ENCODE measurements at regions not wholly inside any gene's neighbourhood (a gene's known extent, or its start where the extent isn't known, plus 50 kb on each side); places are given as distances from the start of the nearest gene placed in this dataset.
"Not testable (repeated sequence)": the region's sequence is repeated elsewhere in the genome, so short reads cannot be mapped to it uniquely, and the experiment has no call there.

DNA sequence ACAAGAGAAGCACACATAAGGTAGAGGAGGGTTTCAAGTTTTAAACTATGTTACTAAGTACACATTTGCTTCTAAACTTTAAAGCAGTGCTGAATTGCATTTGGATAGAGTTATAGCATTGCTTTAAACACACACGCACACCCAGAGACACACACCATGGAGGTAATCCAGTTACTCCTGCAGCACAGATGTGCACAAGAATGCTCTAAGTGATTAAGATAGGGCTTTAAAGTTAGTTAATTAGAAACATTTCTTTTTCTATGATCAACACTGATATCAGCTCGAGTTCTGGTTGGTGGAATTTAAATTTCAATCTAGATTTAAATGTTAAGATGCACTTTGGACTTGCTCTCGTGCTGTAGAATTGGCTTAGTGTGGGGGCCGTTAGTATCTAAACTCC, 492.3 kb downstream of the ZEB2 start:
- DNase-seq (ENCODE audit: low read depth in 1 of 2, low spot score in 1 of 2) = no peak

DNA sequence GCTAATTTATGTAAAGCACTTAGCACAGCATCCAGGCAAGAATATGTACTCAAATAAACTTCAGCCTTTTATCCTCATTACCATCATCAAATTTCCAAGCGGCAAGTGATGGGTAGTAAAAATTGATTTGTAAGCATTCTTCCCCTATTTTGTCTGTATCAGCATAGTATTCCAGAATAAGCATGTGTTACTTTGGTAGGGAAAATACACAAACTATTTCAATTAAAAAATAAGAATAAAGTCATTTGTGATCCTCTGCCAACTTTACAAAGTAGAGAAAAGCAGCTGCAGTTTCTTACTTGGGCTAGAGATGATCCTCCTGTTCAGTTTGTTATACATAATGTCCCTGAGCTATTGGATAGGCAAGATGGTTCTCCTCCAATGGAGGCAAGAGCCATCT, 493.2 kb downstream of the ZEB2 start:
- no peak for DNase-seq (ENCODE audit: low read depth in 1 of 2, low spot score in 1 of 2)

DNA sequence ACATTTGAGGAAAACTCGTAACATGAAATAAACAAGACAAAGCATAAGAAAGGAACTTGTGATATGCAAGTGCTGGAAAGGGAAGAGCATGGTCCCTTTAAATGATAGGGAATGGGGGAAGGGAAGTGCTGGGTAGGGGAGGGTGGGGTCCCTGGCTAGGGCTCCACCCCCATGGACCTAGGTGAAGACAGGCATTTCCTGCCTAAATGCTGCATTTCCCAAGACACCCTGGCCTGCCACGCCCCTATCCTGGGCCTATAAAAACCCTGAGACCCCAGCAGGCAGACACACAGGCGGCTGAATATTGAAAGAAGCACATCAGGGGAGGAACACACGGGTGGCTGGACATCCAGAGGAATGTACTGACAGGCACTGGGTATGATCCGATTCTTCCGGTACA, 499.9 kb downstream of the ZEB2 start:
- no peak for DNase-seq (ENCODE audit: low read depth in 1 of 2, low spot score in 1 of 2)

DNA sequence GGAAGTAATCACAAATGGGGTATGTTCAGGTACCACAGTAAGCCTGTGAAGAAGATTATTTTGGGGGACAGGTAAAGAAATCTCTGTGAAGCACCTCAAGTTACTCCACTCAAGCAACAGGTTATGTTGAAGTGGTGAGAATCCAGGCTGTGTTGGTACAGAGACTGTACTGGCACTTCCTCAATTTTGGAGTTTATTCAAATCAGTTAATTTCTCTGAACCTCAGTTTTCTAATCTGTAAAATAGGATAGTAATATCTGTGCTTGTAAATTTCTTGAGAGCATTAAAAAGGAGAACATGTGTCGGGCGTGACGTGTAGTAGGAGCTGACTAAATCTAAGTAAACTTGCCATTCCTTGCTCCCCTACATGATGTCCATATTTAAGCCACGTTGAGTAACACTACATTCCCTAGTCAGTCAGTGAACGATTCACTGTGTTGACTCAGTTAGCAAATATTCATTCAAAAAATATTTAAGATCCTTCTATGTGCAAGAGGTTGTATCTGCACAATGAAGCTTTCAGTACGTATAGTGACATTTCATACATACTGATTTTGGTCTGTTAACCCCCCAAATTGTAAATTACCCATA, 504.2 kb downstream of the ZEB2 start:
- no peak for DNase-seq (ENCODE audit: low read depth in 1 of 2, low spot score in 1 of 2)

DNA sequence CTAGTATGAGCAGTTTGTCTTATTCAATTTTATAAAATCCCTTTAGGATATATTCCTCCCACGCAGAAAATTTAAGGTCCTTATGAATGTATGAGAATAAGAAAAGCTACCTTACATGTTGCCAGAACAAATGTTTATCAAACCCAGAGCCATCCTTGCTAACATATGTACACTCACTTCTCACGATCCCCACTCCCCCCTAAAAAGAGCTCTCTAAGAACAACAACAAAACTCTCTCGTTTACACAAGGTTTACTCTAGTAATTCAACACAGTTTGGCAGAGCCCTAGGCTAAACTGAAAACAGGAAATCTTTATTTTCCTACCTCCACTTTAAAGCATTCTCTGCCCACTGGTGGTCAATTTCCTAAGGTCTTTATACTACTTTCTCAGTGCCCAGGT, 504.9 kb downstream of the ZEB2 start:
- DNase-seq (ENCODE audit: low read depth in 1 of 2, low spot score in 1 of 2) = no peak

DNA sequence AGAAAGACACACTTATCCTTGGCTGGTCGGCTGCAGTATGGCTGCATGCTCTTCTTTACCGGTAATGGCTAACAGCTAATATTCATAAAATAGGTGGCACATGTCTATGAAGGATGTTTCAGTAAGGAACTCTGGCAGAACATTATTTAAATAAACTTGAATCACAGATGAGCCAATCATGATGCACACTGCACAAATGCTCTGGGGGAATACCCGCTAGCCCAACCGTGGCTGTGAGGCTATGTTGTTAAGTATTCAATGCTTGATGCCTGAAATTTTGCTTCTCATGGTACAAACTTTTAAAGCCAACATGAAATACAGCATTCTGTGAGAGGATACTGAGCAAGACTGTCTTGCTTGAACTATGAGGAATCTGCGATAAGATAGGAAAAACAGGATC, 505.8 kb downstream of the ZEB2 start:
- DNase-seq (ENCODE audit: low read depth in 1 of 2, low spot score in 1 of 2) = no peak

DNA sequence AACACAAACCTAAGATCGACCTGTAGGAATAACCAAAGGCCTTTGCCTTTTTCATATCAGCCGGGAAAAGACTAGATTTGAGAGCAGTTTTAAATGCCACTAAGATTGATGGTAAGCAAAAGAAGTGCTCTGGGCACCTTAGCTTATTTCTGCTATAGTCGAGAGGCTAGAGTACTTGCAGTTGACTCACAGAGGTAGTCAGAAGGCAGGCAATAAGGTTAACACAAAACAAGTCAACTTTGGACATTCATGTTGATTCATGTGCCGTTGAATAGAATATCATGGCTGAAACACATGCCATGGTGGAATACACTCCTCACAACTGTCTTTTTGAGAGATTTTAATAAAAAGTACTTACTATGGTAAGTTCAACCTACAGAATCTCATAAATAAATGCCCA, 507.6 kb downstream of the ZEB2 start:
- no peak for DNase-seq (ENCODE audit: low read depth in 1 of 2, low spot score in 1 of 2)

DNA sequence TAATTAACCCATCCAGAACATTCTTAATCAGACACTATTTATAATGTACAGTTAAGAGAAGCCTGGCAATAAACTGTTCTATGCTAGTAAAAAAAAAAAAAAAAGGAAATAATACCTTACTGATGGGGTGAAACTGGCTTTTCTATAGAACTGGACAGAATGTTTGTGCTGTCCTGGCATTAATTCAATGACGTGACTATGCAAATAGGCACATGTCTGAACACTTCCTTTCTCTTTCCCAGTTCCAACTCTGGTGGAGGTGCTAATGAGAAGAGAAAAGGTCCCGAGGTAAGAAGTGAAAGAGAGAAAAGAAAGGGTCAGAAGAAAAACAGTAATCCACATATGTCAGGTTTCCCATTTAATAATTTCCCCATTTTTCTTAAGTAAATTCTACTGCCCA, 508.4 kb downstream of the ZEB2 start:
- DNase-seq (ENCODE audit: low read depth in 1 of 2, low spot score in 1 of 2) = no peak

DNA sequence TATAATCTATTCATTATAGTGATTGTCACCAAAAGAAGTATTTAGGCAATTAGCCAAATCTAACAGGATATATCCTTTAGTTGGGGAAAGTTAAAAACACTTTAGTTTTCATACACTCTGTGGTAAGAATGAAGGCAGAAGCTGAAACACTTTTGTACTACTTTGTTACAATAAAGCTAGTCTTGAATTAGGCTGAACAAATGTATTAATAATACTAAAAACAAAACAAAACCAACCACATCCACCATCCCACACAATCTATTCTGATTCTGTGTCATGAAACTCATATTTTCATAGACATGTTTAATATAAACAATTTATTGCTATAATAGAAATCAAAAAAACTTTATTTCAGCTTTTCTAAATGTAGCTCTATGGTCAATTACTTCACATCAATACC, 508.8 kb downstream of the ZEB2 start:
- DNase-seq (ENCODE audit: low read depth in 1 of 2, low spot score in 1 of 2) = no peak

DNA sequence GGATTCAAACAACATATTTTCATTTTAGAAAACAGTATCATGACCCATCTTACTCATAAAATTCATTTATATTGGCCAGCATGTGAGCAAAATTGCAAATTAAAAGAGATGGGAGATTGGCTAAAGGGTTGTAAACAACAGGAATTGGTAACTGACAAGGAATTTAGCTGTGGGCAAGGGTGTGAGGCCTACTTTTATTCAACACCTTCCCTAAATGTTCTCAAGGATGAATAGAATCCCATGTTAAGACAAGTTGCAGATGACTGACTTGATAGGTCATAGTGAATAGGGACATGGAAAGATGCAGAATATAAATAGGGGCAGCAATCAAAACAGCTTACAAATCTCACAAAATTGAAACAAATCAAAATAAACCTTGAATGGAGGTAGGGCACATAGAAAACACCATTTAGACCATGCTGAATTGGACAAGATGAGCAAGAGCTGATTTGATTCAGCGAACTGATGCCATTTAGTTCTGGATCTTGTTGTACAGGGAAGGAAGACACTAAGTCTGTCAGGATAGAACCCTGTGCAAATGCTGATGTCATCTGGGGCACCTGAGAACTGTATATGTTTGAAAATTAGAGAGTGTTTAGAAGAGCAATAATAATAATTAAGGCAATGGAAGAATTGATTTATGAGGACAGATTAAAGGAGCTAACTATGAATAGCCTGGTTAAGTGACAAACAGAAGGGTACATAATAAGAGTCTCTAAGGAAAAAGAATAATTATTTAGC, 509.7 kb downstream of the ZEB2 start:
- no peak for DNase-seq (ENCODE audit: low read depth in 1 of 2, low spot score in 1 of 2)

DNA sequence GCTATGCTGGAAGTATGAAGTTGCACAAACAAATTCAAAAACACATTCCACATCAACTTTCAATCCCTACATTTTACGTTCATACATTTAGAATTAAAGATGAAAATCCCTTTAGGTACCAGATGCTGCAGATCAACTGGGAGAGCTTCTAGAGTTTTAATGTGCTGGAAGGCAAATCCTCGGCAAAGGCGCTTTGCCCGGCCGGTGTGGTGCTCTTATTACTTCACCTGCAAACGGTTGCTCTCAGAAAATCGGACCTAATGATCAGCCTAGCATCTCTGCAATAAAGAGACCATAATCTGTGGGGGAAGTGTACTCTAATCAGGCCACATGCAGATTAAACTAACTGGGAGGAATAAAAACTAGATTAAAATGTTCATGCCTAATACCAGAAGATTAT, 513.8 kb downstream of the ZEB2 start:
- no peak for DNase-seq (ENCODE audit: low read depth in 1 of 2, low spot score in 1 of 2)

DNA sequence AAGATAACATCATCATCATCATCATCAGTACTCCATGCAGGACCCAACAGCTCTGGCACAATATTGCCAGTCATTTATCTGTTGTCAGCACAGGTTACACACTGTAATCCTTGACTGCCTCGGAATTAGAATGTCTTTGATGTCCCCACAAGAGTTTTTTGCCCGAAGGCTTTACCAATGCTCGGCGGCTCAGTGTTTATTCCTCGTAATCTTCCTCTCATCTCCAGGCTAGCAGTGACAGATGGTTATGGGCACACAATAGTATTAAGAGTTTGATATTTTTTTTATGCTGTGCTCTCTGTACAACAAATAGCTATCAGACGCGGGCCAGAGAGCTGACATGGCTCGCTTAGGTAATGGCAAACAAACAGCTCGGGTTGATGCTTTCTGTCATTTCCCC, 515.2 kb downstream of the ZEB2 start:
- no peak for DNase-seq (ENCODE audit: low read depth in 1 of 2, low spot score in 1 of 2)

DNA sequence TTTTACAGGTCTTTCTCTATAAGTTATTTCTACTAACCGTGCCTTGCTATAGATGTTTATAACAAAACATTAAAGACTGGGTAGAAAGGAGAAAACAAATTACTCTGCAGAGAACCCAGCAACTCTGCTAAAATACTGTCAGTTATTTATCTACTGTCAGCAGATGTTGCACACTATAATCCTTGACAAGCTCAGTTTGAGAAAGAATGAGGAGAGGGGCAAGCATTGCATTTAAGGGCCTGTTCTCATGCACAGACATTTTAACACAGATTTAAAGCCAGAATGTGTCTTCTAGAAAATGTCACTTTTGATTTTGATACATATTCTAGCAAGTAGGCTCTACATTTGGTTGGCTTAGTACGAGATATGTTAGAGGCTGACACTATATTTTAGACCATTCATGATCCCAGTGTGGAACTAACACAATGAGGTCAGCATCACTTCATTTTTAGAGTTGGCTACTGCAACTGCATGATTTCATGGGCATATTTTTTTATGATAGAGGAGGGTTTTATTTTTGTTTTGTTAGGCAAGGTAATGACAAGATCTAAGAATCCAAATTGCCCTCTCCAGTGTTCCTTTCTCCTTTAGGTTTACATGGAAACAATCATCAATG, 516.4 kb downstream of the ZEB2 start:
- DNase-seq (ENCODE audit: low read depth in 1 of 2, low spot score in 1 of 2) = no peak

DNA sequence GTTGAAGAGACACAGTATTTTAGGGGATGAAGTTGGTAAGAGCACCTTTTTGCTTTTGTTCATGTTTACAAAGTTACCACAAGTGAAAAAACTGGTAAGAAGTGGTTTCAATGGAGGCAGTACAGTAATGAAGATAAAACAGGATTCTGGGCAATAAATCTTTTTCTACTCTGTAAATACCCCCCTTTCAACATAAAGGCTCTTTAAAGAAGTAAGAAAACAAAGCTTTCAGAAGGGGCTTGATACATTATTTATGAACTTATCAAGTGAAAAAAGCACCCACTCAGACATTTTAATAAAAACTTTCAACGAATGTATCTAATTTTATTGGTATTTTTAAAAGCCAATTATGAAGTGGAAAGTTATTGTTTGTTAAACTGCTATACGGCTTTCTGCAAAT, 522.9 kb downstream of the ZEB2 start:
- DNase-seq (ENCODE audit: low read depth in 1 of 2, low spot score in 1 of 2) = no peak

DNA sequence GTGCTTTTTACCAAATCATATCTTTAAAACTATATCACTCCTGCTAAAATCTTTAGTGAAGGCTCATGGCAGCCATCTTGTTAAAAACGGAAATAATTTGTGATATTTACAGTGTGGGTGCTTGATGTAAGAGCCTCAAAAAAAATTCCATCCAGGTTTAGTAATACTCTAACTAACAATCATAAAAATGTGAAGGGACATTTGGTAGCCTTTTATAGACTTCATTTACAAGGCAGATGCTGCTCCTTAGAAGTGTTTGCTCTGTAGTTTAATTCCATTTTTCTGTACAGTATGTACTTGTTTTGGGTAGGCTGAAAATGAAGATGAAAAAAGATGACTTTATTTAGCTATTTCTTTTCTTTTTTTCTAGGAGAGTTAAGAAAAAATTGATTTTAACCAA, 525.0 kb downstream of the ZEB2 start:
- DNase-seq (ENCODE audit: low read depth in 1 of 2, low spot score in 1 of 2) = no peak

DNA sequence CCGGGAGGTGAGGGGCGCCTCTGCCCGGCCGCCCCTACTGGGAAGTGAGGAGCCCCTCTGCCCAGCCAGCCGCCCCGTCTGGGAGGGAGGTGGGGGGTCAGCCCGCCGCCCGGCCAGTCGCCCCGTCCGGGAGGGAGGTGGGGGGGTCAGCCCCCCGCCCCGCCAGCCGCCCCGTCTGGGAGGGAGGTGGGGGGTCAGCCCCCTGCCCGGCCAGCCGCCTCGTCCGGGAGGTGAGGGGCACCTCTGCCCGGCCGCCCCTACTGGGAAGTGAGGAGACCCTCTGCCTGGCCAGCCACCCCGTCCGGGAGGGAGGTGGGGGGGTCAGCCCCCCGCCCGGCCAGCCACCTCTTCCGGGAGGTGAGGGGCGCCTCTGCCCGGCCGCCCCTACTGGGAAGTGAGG, 528.3 kb downstream of the ZEB2 start:
- DNase-seq (ENCODE audit: low read depth in 1 of 2, low spot score in 1 of 2) = not testable (repeated sequence)

DNA sequence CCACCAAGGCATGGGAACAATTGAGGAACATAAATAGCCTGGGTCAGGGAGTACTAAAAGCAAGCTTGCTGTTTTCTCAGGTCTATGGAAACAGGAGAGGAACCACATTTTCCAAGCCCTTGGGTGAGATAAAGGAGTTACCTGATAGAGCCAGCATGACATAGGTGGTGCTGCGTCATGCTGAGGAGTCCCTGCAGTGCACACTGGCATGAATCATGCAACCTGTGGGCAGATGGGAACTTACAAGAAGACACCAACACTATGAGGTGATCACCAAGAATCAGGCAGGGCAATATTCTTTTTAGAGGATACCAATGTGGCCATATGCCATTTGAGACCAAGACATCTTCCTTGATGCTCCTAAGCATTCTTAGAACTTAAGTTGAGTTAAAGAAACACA, 531.8 kb downstream of the ZEB2 start:
- no peak for DNase-seq (ENCODE audit: low read depth in 1 of 2, low spot score in 1 of 2)

DNA sequence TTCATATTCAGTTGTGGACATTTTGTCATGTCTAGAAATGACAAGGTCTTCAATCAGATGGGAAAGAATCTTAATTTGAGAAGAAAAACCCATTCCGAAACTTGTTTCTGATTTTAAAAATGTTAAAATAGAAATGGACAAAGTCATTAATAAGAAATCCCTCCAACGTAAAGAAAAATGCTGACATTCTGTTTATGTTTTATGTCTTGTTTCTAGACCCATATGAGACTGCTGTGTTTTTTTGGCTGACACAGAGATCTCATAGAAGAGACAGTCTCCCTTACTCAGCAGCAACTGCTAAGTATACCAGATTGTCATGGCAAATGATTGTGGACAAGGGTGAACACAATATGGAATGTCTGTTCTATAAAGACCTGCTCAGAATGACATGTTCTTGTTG, 538.5 kb downstream of the ZEB2 start:
- DNase-seq (ENCODE audit: low read depth in 1 of 2, low spot score in 1 of 2) = no peak

DNA sequence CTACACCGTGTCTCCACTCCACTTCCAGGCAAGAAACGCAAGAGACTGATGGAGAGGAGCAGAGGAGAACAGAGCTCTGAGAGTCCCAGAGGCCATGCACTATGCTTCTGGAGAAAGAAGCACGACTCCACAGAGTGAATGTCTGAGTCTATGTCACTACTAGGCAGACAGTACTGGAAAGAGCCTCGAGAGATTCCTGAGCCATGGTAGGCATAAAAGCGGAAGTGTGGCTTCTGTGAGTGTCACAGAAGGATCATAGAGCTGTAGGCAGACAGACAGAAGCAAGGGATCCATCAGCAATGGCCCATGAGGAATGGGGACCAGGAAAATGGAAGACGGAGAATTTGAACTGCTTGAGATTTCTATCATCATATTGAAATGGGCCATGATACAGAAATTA, 542.6 kb downstream of the ZEB2 start:
- DNase-seq (ENCODE audit: low read depth in 1 of 2, low spot score in 1 of 2) = no peak

DNA sequence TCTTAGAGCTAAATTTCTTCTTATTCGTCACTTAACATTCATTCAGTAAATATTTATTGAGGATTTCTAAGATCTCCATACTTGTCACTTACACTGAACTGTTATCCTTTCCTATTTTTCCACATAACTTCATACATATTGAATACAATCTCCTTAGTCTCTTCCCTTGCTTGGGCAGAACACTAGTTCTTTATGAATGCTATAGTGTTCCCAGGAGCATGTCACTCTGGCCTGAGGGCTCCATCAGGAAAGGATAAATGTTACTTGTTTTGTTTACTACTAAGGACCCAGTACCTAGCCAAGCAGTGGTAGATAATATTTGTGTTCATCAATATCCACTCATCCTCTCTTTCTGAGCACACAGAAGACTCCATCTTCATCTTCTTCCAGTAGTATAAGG, 544.7 kb downstream of the ZEB2 start:
- DNase-seq (ENCODE audit: low read depth in 1 of 2, low spot score in 1 of 2) = no peak

DNA sequence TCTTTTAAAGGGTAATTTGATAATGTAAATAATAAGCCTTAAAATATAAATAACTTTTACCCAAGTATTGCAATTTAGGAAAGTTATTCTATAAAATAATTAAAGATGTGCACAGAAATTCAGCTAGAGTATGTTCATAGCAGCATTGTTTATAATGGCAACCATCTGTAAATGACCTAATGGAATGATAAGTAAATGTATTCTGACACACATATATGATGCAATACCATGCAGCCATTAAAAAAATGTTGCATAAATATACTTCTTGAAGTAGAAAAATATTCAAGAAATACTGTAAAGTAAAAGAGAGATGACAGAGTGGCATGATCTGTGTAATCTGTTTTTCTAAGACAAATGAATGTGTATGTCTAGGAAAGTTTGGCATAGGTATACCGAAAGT, 545.7 kb downstream of the ZEB2 start:
- DNase-seq (ENCODE audit: low read depth in 1 of 2, low spot score in 1 of 2) = no peak

DNA sequence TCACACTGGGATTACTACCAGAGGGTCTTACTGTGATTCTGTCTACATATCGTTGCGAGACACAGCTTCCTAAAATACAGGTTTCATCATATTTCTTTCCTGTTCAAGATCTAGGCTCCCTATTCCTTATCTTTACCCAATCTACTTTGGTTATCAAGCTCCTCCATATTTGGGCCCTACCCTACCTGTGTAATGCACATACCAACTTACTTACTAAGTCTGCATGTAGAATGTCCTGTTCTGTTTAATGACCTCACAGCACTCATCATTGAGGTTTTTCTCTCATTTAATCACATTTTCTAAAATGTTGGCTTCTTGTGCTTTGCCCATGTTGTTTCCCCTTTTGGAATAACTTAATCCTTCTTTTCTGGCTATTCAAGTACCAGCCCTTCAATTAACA, 551.1 kb downstream of the ZEB2 start:
- no peak for DNase-seq (ENCODE audit: low read depth in 1 of 2, low spot score in 1 of 2)

DNA sequence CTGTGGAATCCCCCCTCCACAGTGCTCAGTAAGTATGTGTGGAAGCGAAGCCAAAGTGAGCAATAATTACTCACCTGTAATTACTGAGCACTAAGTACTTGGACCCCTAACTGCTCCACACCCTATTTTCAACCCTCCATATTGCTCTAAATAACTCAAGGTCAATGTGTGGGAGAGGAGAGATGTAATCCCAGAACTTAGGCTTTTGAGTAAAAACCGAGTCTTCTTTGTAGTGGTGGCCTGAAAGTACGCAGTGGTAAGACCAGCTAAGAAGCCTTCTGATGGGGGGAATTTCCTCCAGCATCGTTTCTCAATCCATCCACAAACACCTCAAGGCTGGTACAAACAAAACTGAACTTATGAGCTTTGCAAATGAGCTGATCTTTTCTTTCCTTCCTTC, 551.6 kb downstream of the ZEB2 start:
- DNase-seq (ENCODE audit: low read depth in 1 of 2, low spot score in 1 of 2) = no peak
